BE2C (cell line): ENCODE measurements at regions not wholly inside any gene's neighbourhood (a gene's known extent, or its start where the extent isn't known, plus 50 kb on each side); places are given as distances from the start of the nearest gene placed in this dataset.

ENCODE experiments used
- DNase-seq: peaks from one replicate; pipeline ENCODE4 v3.0.0-alpha.2; 2020
- H3K27me3 ChIP-seq: fragments of 250-450 bp; sonication (Bioruptor Pico); 2 replicates; pipeline ENCODE4 v1.5.1; 2020; ENCODE audit warnings: mild to moderate bottlenecking
- H3K36me3 ChIP-seq: fragments of 250-450 bp; sonication (Bioruptor Pico); 2 replicates; pipeline ENCODE4 v1.5.1; 2020; ENCODE audit warnings: mild to moderate bottlenecking
- H3K4me1 ChIP-seq: fragments of 250-450 bp; sonication (Bioruptor Pico); 2 replicates; pipeline ENCODE4 v1.5.1; 2020
- H3K4me3 ChIP-seq: 2 replicates; pipeline ENCODE4 v1.5.1; 2011; ENCODE audit warnings: low read depth, low read length
- H3K9me3 ChIP-seq: fragments of 250-450 bp; sonication (Bioruptor Pico); 2 replicates; pipeline ENCODE4 v1.5.1; 2020
- TF ChIP-seq, protein P1 (sequence below): IDR thresholded peaks from 2 replicates; pipeline ENCODE4 v1.5.1; 2012; ENCODE audit warnings: mild to moderate bottlenecking, low read depth, low read length

DNA sequence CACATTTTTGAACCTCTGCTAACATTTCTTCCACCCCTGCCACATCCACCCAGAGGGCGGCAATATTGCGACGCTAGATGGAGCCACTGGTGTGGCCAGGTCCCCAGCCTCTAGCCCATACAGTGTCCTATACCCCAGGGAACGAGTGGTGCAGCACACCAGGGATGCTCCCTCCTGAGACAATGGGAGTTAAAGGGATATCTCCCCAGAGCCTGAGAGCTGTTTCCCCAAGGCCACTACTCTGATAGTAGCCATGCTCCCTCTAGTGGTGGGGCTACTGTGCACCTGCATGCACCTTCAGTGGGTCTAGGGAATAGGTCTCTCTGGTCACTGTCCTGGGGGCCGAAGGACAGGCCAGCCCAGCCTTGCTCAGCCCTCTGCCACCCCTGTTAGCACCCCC lies 336.4 kb upstream of the FSHR start:
- no peaks in the 10 kb centered on the region for H3K9me3 ChIP-seq
- no peaks in the 10 kb centered on the region for H3K4me1 ChIP-seq
- TF ChIP-seq, protein P1, sequence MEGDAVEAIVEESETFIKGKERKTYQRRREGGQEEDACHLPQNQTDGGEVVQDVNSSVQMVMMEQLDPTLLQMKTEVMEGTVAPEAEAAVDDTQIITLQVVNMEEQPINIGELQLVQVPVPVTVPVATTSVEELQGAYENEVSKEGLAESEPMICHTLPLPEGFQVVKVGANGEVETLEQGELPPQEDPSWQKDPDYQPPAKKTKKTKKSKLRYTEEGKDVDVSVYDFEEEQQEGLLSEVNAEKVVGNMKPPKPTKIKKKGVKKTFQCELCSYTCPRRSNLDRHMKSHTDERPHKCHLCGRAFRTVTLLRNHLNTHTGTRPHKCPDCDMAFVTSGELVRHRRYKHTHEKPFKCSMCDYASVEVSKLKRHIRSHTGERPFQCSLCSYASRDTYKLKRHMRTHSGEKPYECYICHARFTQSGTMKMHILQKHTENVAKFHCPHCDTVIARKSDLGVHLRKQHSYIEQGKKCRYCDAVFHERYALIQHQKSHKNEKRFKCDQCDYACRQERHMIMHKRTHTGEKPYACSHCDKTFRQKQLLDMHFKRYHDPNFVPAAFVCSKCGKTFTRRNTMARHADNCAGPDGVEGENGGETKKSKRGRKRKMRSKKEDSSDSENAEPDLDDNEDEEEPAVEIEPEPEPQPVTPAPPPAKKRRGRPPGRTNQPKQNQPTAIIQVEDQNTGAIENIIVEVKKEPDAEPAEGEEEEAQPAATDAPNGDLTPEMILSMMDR, result peak; percentile 55
- no peak overlapping the region for H3K4me3 ChIP-seq
- no peaks in the 10 kb centered on the region for H3K36me3 ChIP-seq
- no peaks in the 10 kb centered on the region for H3K27me3 ChIP-seq
- DNase-seq, result peak; percentile 48

DNA sequence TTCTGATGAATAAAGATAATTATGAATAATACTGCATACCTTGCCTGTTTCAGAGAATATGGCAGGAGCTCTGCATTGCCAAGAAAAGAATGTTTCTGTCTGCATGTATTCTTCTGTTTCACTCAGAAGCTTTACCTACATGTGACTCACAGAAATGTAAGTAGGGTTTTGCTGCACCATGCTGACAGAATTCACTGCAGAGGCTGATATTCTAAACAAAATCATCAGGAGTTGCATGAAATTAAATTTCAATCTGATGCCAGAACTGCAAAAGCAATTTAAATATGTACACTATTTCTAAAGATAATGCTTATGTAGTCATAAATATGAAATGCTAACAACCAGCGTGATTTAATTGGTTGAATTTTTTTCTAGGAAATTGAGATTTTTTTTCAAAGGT lies 332.8 kb upstream of the FSHR start:
- Histone ChIP-seq H3K9me3 (no peaks in the 10 kb centered on the region), H3K4me3 (no peak overlapping the region), H3K4me1 (no peaks in the 10 kb centered on the region), H3K36me3 (no peaks in the 10 kb centered on the region), H3K27me3 (no peaks in the 10 kb centered on the region)
- TF ChIP-seq, protein P1, result no peak
- no peak for DNase-seq

DNA sequence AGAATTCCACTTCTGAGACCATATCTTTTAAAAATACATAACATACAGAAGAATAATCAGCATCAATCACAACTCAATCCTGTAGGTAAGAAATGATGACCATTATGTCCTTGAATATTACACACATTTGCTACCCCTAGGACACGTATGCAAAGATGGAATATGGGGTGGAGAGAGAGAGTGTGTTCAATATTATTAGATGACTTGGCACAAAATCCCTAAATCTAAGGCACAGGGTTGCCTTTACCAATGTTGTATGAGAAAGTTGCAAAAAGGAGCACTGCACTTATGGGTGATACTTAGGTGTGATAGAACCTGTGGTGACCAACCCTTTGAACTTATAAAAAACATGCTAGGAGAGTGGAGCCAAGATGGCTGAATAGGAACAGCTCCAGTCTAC lies 326.2 kb upstream of the FSHR start:
- H3K4me1 ChIP-seq, result no peaks in the 10 kb centered on the region
- H3K27me3 ChIP-seq, result no peaks in the 10 kb centered on the region
- no peak overlapping the region for H3K4me3 ChIP-seq
- H3K36me3 ChIP-seq, result no peaks in the 10 kb centered on the region
- TF ChIP-seq, protein P1, result no peak
- no peak for DNase-seq
- H3K9me3 ChIP-seq, result no peaks in the 10 kb centered on the region

DNA sequence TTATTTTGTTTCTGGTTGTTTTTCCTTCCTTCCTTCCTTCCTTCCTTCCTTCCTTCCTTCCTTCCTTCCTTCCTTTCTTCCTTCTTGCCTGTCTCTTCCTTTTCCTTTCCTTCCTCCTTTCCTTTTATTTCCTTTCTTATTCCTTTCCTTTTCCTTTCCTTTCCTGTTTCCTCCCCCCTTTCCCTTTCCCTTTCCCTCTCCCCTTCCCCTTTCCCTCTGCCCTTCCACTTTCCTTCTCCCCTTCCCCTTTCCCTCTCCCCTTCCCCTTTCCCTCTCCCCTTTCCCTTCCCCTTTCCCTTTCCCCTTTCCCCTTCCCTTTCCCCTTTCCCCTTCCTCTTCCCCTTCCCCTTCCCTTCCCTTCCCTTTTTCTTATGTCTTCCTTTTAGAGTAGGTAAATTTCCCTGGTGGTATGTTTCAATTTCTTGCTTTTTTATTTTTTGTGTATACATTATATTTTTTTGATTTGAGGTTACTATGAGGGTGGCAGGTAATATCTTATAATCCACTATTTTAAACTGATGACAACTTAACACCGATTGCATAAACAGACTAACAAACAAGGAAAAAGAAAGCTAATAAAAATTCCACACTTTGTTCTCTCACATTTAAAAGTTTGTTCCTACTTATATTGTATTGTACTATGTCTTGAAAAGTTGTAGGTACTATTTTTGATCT lies 311.0 kb upstream of the FSHR start:
- TF ChIP-seq, protein P1, result no peak
- DNase-seq, result no peak

DNA sequence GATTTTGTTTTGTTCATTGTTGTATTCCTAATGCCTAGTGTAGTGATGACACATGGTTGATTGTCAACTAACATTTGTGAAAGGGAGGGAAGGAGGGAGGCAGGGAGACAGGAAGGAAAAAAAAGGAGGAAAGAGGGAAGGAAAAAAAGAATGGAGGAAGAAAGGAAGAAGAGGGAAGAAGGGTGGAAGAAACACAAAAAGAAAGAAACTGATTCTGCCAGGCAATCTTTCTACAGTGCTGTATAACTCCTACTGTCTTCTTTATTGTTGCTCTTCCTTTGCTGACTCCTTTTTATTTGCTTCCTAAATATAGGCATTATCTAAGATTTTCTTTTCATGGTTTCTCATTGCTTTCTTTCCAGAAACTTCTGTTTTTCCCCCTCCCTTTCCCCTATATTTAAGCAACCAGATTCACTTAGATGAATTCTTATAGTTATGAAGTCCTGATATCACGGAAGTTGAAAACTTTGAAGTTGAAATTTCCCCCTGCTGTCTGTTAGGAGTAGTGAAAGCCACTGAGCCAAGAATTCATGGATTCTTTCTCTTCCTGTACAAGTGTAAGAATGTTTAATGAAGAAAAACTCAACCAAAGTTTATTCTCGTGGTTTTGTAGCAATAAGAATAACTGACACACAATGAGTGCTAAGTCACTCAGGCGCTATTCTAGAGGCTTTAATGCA lies 305.1 kb upstream of the FSHR start:
- H3K4me1 ChIP-seq, result no peaks in the 10 kb centered on the region
- no peak overlapping the region for H3K4me3 ChIP-seq
- no peaks in the 10 kb centered on the region for H3K27me3 ChIP-seq
- no peaks in the 10 kb centered on the region for H3K9me3 ChIP-seq
- TF ChIP-seq, protein P1, result peak; percentile 8; the same call in 1 of the 2 replicates
- no peaks in the 10 kb centered on the region for H3K36me3 ChIP-seq
- DNase-seq, result no peak

More for the DNA sequence above, 311.0 kb upstream of the FSHR start:
- Histone ChIP-seq H3K9me3 (no peaks in the 10 kb centered on the region), H3K4me3 (no peak overlapping the region), H3K27me3 (no peaks in the 10 kb centered on the region), H3K4me1 (no peaks in the 10 kb centered on the region), H3K36me3 (no peaks in the 10 kb centered on the region)

DNA sequence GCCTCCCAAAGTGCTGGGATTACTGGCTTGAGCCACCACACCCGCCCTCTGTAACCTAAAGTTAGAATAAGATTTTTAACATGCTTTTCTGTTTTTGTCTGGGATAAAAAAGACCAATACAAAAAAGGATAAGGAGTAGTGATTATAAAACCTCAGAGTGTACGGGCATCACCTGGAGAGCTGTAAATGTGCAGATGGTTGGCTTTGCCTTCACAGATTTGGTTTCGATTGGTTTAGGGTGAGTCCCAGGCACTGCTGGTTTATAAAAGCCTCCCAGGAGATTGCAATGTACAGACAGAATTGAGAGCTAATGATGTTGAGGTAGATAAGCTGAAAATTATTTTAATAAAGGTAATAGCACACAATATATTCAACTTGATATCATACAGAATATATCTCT lies 289.7 kb upstream of the FSHR start:
- Histone ChIP-seq H3K4me1 (no peaks in the 10 kb centered on the region; the same call in 1 of the 2 replicates), H3K36me3 (no peaks in the 10 kb centered on the region), H3K4me3 (no peak overlapping the region), H3K9me3 (no peaks in the 10 kb centered on the region), H3K27me3 (no peaks in the 10 kb centered on the region)
- TF ChIP-seq, protein P1, result no peak
- no peak for DNase-seq
